ENCODE measurements at regions not wholly inside any gene's neighbourhood (a gene's known extent, or its start where the extent isn't known, plus 50 kb on each side); places are given as distances from the start of the nearest gene placed in this dataset.

DNA sequence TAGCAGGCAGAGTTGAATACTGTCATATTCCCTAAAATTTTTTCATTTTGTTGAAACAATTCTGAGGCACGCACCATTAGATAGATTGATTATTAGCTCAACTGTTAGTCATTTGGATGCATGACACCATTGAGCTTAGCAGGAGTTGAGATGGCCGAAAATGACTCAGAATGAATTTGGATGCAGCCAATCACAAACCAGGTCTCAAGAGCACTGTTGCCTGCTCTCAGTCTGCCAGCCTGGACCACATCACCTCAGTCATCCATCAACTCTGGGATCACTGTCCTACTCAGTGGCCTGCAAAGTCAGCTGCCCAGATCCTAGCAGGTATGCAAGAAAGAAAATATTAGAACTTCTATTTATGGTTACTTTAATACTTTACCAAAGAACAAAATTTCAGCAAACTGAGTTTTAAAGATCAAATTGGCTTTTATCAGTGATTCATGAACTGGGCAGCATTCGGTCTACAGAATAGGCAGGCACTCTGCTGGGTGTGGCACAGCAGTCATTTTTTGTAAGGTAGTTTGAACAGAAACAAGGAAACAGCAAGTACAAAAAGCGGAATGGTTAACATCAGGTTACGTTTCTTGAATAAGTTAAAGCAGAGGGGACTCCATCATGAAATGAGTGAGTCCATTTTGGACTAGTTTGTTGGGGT is 152.7 kb upstream of the ARHGAP28 start:
- no peak for DNase-seq (ENCODE audit: extremely low read depth, insufficient read length)
- TF ChIP-seq, protein P1, sequence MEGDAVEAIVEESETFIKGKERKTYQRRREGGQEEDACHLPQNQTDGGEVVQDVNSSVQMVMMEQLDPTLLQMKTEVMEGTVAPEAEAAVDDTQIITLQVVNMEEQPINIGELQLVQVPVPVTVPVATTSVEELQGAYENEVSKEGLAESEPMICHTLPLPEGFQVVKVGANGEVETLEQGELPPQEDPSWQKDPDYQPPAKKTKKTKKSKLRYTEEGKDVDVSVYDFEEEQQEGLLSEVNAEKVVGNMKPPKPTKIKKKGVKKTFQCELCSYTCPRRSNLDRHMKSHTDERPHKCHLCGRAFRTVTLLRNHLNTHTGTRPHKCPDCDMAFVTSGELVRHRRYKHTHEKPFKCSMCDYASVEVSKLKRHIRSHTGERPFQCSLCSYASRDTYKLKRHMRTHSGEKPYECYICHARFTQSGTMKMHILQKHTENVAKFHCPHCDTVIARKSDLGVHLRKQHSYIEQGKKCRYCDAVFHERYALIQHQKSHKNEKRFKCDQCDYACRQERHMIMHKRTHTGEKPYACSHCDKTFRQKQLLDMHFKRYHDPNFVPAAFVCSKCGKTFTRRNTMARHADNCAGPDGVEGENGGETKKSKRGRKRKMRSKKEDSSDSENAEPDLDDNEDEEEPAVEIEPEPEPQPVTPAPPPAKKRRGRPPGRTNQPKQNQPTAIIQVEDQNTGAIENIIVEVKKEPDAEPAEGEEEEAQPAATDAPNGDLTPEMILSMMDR (IDR thresholded peaks at IDR 0.05; ENCODE audit: insufficient read depth, low read length, poor library complexity, severe bottlenecking) = no peak
- H3K27me3 ChIP-seq (replicated peaks; ENCODE audit: control insufficient read depth, insufficient read depth, low read length) = no peaks in the 10 kb centered on the region; the same call in 1 of the 2 replicates

DNA sequence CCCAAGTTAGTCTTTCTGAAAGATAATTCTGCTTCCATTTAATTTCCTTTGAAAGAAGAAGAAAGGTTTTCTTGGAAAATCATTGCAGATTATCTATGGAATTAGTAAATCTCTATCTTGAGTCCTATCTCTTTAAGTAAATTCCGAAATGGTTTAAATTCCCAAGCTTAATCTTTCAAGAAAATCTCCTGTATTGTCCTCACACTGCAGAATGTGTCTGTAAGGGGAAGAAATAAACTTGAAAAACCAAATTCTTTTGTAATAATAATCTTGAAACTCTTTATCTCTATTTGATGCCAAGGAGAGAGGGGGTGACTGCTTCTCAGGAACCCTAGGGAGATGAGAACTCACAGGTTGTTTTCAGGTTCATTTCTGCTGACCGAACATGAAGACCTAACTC is 150.8 kb upstream of the ARHGAP28 start:
- no peak for DNase-seq (ENCODE audit: extremely low read depth, insufficient read length)
- TF ChIP-seq, protein P1 (IDR thresholded peaks at IDR 0.05; ENCODE audit: insufficient read depth, low read length, poor library complexity, severe bottlenecking) = no peak
- Histone ChIP-seq H3K36me3 (ENCODE audit: control insufficient read depth, insufficient read depth, low read length) (no peaks in the 10 kb centered on the region), H3K27me3 (replicated peaks; ENCODE audit: control insufficient read depth, insufficient read depth, low read length) (peaks cover 4% of the 10 kb centered on the region; the same call in 1 of the 2 replicates), H3K4me3 (replicated peaks; ENCODE audit: low read depth, low read length) (no peak overlapping the region)

More for the DNA sequence above, 152.7 kb upstream of the ARHGAP28 start:
- H3K4me3 ChIP-seq (replicated peaks; ENCODE audit: low read depth, low read length) = no peak overlapping the region
- no peaks in the 10 kb centered on the region for H3K36me3 ChIP-seq (ENCODE audit: control insufficient read depth, insufficient read depth, low read length)

DNA sequence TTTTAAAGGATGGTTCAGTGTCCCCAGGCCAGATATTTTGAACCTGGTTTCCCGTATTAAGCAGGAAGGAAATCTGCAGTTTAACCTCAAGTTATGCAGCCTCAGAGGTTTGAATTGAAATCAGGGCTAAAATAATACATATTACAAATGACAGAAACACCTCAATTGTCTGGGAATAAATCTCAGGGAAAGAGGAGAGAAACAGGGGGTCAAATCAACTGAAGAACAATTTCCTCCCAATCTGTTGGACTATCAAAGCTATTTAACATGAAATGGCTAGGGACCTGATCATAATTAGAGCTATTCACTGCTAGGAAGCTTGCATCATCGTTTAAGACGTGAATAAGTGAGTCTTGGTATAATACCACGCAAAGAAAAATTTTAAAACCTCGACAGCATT is 150.0 kb upstream of the ARHGAP28 start:
- H3K4me3 ChIP-seq (replicated peaks; ENCODE audit: low read depth, low read length) = no peak overlapping the region
- DNase-seq (ENCODE audit: extremely low read depth, insufficient read length) = no peak
- TF ChIP-seq, protein P1 (IDR thresholded peaks at IDR 0.05; ENCODE audit: insufficient read depth, low read length, poor library complexity, severe bottlenecking) = no peak
- peaks cover 4% of the 10 kb centered on the region; the same call in 1 of the 2 replicates for H3K27me3 ChIP-seq (replicated peaks; ENCODE audit: control insufficient read depth, insufficient read depth, low read length)
- no peaks in the 10 kb centered on the region for H3K36me3 ChIP-seq (ENCODE audit: control insufficient read depth, insufficient read depth, low read length)

DNA sequence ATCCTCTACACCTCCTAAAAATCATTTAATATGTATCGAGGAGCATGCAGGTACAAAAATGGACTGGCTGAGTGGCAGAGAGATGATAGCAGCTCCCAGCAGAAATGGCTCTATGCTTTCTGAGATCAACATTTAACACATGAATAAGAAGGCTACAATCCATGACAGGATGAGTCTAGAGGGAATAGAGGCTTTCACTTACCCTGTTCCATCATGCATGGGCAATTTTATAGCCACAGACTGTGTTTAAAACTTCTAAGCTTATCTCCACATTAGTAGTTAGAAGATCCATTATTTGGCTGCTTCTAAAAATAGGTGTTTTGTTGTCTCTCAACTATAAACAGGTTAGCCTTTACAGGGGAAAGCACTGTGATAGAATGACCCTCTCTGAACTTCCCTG is 149.1 kb upstream of the ARHGAP28 start:
- Histone ChIP-seq H3K27me3 (replicated peaks; ENCODE audit: control insufficient read depth, insufficient read depth, low read length) (peaks cover 4% of the 10 kb centered on the region; the same call in 1 of the 2 replicates), H3K36me3 (ENCODE audit: control insufficient read depth, insufficient read depth, low read length) (no peaks in the 10 kb centered on the region), H3K4me3 (replicated peaks; ENCODE audit: low read depth, low read length) (no peak overlapping the region)
- no peak for DNase-seq (ENCODE audit: extremely low read depth, insufficient read length)
- TF ChIP-seq, protein P1 (IDR thresholded peaks at IDR 0.05; ENCODE audit: insufficient read depth, low read length, poor library complexity, severe bottlenecking) = no peak

DNA sequence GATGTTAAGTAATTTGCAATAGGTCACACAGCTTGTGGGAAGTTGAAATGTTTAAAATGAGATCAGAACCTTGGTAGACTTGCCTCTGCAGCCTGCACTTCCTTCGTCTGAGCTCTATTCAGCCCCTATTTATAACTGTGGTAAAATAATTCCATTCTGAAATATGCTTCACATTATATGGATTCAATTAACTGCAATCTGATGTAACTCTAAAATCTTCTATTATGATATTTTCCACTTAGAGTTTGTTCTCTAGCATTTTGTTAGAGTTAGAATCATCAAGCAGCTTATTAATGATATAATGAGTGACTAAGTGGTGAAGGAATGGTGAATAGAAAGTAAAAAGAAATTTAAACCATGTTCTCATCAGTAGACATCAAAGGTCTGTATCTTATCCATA is 139.6 kb upstream of the ARHGAP28 start:
- no peaks in the 10 kb centered on the region for H3K36me3 ChIP-seq (ENCODE audit: control insufficient read depth, insufficient read depth, low read length)
- DNase-seq (ENCODE audit: extremely low read depth, insufficient read length) = no peak
- no peak overlapping the region for H3K4me3 ChIP-seq (replicated peaks; ENCODE audit: low read depth, low read length)
- H3K27me3 ChIP-seq (replicated peaks; ENCODE audit: control insufficient read depth, insufficient read depth, low read length) = no peaks in the 10 kb centered on the region
- TF ChIP-seq, protein P1 (IDR thresholded peaks at IDR 0.05; ENCODE audit: insufficient read depth, low read length, poor library complexity, severe bottlenecking) = no peak

All from GM06990 (cell line).